ENCODE measurements at regions not wholly inside any gene's neighbourhood (a gene's known extent, or its start where the extent isn't known, plus 50 kb on each side); places are given as distances from the start of the nearest gene placed in this dataset.
"Not testable (repeated sequence)": the region's sequence is repeated elsewhere in the genome, so short reads cannot be mapped to it uniquely, and the experiment has no call there.

DNA sequence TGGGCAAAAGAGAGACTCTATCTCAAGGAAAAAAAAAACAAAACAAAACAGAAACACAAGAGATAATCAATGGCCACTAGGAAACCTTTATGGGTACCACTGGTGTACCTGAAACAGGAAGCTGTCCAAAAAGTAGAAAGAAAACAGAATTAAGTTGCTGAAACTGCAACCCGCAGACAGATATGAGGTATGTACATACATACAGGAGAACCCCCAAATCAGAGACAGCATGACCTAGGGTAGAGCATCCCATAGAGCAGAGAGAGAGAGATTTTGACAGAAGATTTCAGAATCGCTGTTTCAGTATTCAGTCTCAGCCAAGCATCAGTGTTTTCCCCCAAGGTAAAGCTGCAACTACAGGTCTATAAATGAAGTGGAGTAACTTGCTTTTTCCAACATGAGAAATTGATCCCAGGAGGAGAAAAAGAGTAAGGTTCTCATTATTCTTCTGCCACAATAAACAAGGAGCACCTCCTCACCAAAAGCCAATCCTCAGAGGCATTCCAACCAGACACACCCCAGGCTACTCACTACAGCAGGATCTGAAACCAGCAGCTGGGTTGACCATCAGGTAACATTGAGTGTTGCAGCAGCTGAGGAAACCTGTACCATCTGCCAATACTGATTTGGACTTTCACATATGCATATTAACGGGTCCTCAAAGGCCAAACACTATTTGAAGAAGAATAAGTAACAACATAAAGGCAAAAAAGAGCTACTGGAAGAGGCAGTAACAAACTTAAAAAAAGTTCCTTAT lies 630.0 kb downstream of the TAF11L14 start:
- Histone ChIP-seq H3K9ac (ENCODE audit: low read depth in 1 of 2, low read length in 2 of 2) (no peak overlapping the region), H3K4me1 (ENCODE audit: control insufficient read depth in 2 of 2, insufficient read depth in 2 of 2, low read length in 2 of 2) (no peaks in the 10 kb centered on the region), H3K4me3 (ENCODE audit: low read length in 2 of 2) (no peak overlapping the region), H3K9me3 (ENCODE audit: control insufficient read depth in 2 of 2, low read length in 2 of 2) (no peaks in the 10 kb centered on the region), H3K36me3 (ENCODE audit: control insufficient read depth in 2 of 2, insufficient read depth in 2 of 2, low read length in 2 of 2) (no peaks in the 10 kb centered on the region), H3K27ac (ENCODE audit: low read depth in 2 of 2, low read length in 2 of 2) (no peak overlapping the region), H3K27me3 (ENCODE audit: control insufficient read depth in 2 of 2, insufficient read depth in 2 of 2, low read length in 2 of 2) (no peaks in the 10 kb centered on the region)

DNA sequence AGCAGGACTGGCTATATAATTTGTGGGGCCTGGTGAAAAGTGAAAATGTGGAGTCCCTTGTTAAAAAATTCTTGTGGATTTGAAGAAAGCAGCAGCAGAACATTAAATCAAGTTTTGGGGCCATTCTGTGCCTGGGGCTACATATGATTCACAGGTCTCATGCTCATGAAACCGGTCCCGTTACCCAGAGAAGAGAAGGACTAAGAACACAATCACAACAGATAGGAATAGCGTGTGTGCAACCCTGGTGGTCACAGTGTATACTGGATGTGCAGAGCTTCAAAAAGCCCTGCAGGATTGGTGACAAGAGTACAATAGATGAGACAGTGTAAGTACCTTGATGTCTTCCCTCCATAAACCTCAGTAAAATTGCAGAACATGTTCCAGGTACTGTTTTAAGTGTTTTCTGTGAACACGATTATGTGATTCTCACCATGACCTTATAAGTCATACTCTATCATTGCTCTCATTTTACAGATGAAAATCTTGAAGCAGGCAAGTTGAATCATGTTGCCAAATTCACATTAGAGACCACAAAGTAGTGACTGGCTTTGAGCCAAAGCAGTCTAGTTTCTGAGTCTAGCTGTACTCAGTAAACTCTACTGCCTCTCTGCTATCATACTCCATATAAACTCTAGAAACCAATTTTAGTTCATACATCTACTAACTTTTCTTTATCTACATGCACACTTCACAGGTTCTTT lies 636.5 kb downstream of the TAF11L14 start:
- no peak overlapping the region for H3K9ac ChIP-seq (ENCODE audit: low read depth in 1 of 2, low read length in 2 of 2)
- no peaks in the 10 kb centered on the region for H3K9me3 ChIP-seq (ENCODE audit: control insufficient read depth in 2 of 2, low read length in 2 of 2)
- H3K4me3 ChIP-seq (ENCODE audit: low read length in 2 of 2): no peak overlapping the region

DNA sequence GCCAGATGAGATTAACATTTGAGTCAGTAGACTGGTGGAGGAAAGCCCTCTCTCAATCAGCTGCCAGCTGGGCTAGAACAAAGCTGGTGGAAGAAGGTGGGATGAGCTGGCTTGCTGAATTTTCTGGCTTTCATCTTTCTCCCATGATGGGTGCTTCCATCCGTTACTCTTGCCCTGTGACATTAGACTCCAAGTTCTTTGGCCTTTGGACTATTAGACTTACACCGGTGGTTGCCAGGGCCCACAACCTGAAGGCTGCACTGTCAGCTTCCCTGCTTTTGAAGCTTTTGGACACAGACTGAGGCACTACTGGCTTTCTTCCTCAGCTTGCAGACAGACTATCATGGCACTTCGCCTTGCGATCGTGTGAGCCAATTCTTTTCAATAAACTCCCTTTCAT lies 642.7 kb downstream of the TAF11L14 start:
- no peaks in the 10 kb centered on the region for H3K4me1 ChIP-seq (ENCODE audit: control insufficient read depth in 2 of 2, insufficient read depth in 2 of 2, low read length in 2 of 2)
- no peak overlapping the region for H3K4me3 ChIP-seq (ENCODE audit: low read length in 2 of 2)
- no peaks in the 10 kb centered on the region for H3K27me3 ChIP-seq (ENCODE audit: control insufficient read depth in 2 of 2, insufficient read depth in 2 of 2, low read length in 2 of 2)
- H3K9ac ChIP-seq (ENCODE audit: low read depth in 1 of 2, low read length in 2 of 2): no peak overlapping the region
- H3K36me3 ChIP-seq (ENCODE audit: control insufficient read depth in 2 of 2, insufficient read depth in 2 of 2, low read length in 2 of 2): no peaks in the 10 kb centered on the region
- H3K9me3 ChIP-seq (ENCODE audit: control insufficient read depth in 2 of 2, low read length in 2 of 2): no peaks in the 10 kb centered on the region
- H3K27ac ChIP-seq (ENCODE audit: low read depth in 2 of 2, low read length in 2 of 2): no peak overlapping the region

More for the DNA sequence above, 636.5 kb downstream of the TAF11L14 start:
- H3K27ac ChIP-seq (ENCODE audit: low read depth in 2 of 2, low read length in 2 of 2): no peak overlapping the region
- H3K27me3 ChIP-seq (ENCODE audit: control insufficient read depth in 2 of 2, insufficient read depth in 2 of 2, low read length in 2 of 2): no peaks in the 10 kb centered on the region
- no peaks in the 10 kb centered on the region for H3K36me3 ChIP-seq (ENCODE audit: control insufficient read depth in 2 of 2, insufficient read depth in 2 of 2, low read length in 2 of 2)
- no peaks in the 10 kb centered on the region for H3K4me1 ChIP-seq (ENCODE audit: control insufficient read depth in 2 of 2, insufficient read depth in 2 of 2, low read length in 2 of 2)

DNA sequence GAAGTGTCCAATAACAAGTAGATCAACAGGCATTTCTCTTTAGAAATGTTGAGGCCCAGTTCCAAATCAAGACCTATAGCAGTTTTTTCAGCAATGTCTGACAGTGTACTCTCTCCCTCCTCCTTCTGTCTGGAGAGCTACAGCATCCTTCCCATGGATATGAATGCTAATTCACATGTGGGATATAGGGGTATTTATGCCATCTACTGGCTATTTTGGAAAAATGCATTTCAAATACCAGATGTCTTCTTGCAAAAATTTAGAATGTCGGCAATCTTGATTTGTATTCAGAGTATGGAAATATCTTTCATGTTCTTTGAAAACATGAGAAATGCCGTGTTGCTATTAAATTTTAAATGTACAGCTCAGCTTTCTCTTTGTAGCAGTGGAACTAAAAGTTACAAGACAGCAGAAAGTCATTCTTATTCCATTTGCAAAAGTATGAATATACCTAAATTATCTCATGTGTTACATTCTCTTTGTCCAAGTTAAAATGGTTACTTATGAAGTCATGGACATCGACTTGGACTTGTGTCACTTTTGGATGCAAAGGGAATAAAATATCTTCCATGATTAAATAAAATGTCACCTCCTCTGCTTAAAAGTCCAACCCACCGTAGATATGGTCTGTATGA lies 647.8 kb downstream of the TAF11L14 start:
- H3K9ac ChIP-seq (ENCODE audit: low read depth in 1 of 2, low read length in 2 of 2): no peak overlapping the region
- H3K27ac ChIP-seq (ENCODE audit: low read depth in 2 of 2, low read length in 2 of 2): no peak overlapping the region
- no peaks in the 10 kb centered on the region for H3K9me3 ChIP-seq (ENCODE audit: control insufficient read depth in 2 of 2, low read length in 2 of 2)
- H3K4me3 ChIP-seq (ENCODE audit: low read length in 2 of 2): no peak overlapping the region
- H3K4me1 ChIP-seq (ENCODE audit: control insufficient read depth in 2 of 2, insufficient read depth in 2 of 2, low read length in 2 of 2): no peaks in the 10 kb centered on the region
- H3K36me3 ChIP-seq (ENCODE audit: control insufficient read depth in 2 of 2, insufficient read depth in 2 of 2, low read length in 2 of 2): no peaks in the 10 kb centered on the region
- H3K27me3 ChIP-seq (ENCODE audit: control insufficient read depth in 2 of 2, insufficient read depth in 2 of 2, low read length in 2 of 2): no peaks in the 10 kb centered on the region

DNA sequence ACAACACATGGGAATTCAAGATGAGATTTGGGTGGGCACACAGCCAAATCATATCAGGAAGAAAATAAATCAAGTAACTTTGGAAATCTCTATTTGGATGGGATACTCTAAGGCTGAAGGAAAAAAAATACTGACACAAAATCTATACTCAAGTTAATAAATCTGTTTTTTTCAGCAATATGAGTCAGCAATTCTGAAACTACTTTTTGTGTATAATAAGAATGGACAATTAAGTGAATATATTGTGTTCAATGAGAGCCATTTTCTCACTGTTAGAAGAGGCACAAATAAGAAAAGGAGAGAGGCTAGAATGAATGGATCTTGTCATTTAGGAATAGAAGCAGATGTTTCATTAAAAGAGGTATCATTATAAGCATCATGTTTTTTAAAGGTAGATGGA lies 651.0 kb downstream of the TAF11L14 start:
- Histone ChIP-seq H3K4me1 (ENCODE audit: control insufficient read depth in 2 of 2, insufficient read depth in 2 of 2, low read length in 2 of 2) (no peaks in the 10 kb centered on the region), H3K4me3 (ENCODE audit: low read length in 2 of 2) (no peak overlapping the region), H3K27me3 (ENCODE audit: control insufficient read depth in 2 of 2, insufficient read depth in 2 of 2, low read length in 2 of 2) (no peaks in the 10 kb centered on the region), H3K9ac (ENCODE audit: low read depth in 1 of 2, low read length in 2 of 2) (no peak overlapping the region), H3K9me3 (ENCODE audit: control insufficient read depth in 2 of 2, low read length in 2 of 2) (no peaks in the 10 kb centered on the region), H3K36me3 (ENCODE audit: control insufficient read depth in 2 of 2, insufficient read depth in 2 of 2, low read length in 2 of 2) (no peaks in the 10 kb centered on the region), H3K27ac (ENCODE audit: low read depth in 2 of 2, low read length in 2 of 2) (no peak overlapping the region)

DNA sequence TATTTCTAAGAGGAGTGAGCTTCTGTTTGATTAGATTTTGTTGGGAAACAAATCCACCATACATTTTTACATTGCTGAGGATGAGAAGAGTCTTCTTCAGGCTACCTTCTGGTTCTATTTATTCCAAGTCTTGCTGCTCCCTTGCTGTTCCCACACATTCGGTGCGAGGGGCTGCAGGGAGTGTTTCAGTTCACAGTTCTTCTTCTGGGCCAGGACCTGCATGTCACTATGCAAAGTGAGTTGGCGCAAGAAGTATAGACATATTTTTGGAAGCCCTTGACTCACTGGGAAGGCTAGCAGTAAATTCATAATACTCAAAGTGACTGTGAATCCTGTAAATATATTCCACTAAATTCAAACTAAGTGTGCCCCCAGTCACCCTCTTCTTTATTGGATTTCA lies 657.9 kb downstream of the TAF11L14 start:
- Histone ChIP-seq H3K4me3 (ENCODE audit: low read length in 2 of 2) (no peak overlapping the region), H3K36me3 (ENCODE audit: control insufficient read depth in 2 of 2, insufficient read depth in 2 of 2, low read length in 2 of 2) (no peaks in the 10 kb centered on the region), H3K27ac (ENCODE audit: low read depth in 2 of 2, low read length in 2 of 2) (no peak overlapping the region), H3K27me3 (ENCODE audit: control insufficient read depth in 2 of 2, insufficient read depth in 2 of 2, low read length in 2 of 2) (no peaks in the 10 kb centered on the region), H3K4me1 (ENCODE audit: control insufficient read depth in 2 of 2, insufficient read depth in 2 of 2, low read length in 2 of 2) (no peaks in the 10 kb centered on the region), H3K9me3 (ENCODE audit: control insufficient read depth in 2 of 2, low read length in 2 of 2) (no peaks in the 10 kb centered on the region), H3K9ac (ENCODE audit: low read depth in 1 of 2, low read length in 2 of 2) (no peak overlapping the region)

DNA sequence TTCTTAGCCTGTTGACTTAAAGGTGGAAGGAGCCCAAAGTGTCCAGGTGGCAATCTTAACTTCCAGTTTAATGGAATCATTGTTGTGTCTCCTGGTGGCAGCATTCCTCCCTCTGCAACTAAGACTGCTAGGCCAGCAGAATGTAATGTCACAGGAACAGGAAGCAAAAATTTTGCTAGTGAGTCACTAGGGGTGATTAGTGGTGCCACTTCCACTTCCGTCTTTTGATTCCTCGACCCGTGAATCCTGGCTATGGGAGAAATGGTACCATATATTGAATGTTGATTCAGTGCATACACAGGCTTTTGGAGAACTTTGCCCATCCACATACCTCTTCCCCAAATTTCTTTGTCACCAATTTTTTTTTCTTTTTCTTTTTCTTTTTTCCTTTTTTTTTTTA lies 661.4 kb downstream of the TAF11L14 start:
- H3K36me3 ChIP-seq (ENCODE audit: control insufficient read depth in 2 of 2, insufficient read depth in 2 of 2, low read length in 2 of 2); H3K27me3 ChIP-seq (ENCODE audit: control insufficient read depth in 2 of 2, insufficient read depth in 2 of 2, low read length in 2 of 2); H3K4me3 ChIP-seq (ENCODE audit: low read length in 2 of 2); H3K9ac ChIP-seq (ENCODE audit: low read depth in 1 of 2, low read length in 2 of 2); H3K4me1 ChIP-seq (ENCODE audit: control insufficient read depth in 2 of 2, insufficient read depth in 2 of 2, low read length in 2 of 2); H3K9me3 ChIP-seq (ENCODE audit: control insufficient read depth in 2 of 2, low read length in 2 of 2); H3K27ac ChIP-seq (ENCODE audit: low read depth in 2 of 2, low read length in 2 of 2): not testable (repeated sequence)

DNA sequence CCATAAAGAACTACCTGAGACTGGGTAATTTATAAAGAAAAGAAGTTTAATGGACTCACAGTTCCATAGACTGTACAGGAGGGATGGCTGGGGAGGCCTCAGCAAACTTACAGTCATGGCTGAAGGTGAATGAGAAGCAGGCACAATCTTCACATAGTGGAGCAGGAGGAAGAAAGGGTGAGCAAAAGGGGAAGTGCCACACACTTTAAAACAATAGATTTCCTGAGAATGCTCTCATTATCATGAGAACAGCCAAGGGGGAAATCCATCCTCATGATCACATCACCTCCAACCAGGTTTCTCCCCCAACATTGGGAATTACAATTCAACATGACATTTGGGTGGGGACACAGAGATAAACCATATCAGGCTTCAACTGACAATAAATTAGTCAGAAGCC lies 664.9 kb downstream of the TAF11L14 start:
- H3K36me3 ChIP-seq (ENCODE audit: control insufficient read depth in 2 of 2, insufficient read depth in 2 of 2, low read length in 2 of 2): no peaks in the 10 kb centered on the region
- H3K4me3 ChIP-seq (ENCODE audit: low read length in 2 of 2): no peak overlapping the region
- H3K27ac ChIP-seq (ENCODE audit: low read depth in 2 of 2, low read length in 2 of 2): no peak overlapping the region
- H3K27me3 ChIP-seq (ENCODE audit: control insufficient read depth in 2 of 2, insufficient read depth in 2 of 2, low read length in 2 of 2): no peaks in the 10 kb centered on the region
- no peaks in the 10 kb centered on the region for H3K9me3 ChIP-seq (ENCODE audit: control insufficient read depth in 2 of 2, low read length in 2 of 2)
- no peaks in the 10 kb centered on the region for H3K4me1 ChIP-seq (ENCODE audit: control insufficient read depth in 2 of 2, insufficient read depth in 2 of 2, low read length in 2 of 2)
- no peak overlapping the region for H3K9ac ChIP-seq (ENCODE audit: low read depth in 1 of 2, low read length in 2 of 2)

DNA sequence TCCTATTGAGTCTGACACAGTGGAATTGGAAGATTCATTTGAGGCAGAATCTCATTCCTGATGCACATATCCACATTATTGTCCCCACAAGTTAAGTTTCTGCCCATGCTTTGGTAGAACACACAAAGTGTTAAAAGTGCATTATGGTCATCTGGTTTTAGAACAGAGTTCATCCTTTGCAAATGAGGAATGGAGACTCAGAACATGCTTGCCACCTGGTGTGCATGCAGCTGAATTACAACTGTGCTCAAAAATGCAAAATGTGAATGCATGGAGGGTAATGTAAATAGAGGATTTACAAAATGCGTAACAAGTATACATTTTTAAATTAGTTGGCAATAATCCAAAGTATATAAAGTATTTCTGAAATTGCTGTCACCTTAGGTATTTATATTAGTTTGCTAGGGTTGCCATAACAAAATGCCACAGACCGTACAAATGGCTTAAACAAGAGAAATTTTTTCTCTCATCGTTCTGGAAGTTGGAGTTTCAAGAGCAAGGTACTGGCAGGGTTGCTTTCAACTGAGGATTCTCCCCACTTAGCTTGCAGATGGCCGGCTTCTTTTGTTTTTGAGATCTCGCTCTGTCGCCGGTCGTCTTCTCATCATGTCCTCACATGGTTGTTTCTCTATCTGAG lies 671.1 kb downstream of the TAF11L14 start:
- H3K9ac ChIP-seq (ENCODE audit: low read depth in 1 of 2, low read length in 2 of 2): no peak overlapping the region
- H3K36me3 ChIP-seq (ENCODE audit: control insufficient read depth in 2 of 2, insufficient read depth in 2 of 2, low read length in 2 of 2): no peaks in the 10 kb centered on the region
- H3K9me3 ChIP-seq (ENCODE audit: control insufficient read depth in 2 of 2, low read length in 2 of 2): no peaks in the 10 kb centered on the region
- no peak overlapping the region for H3K4me3 ChIP-seq (ENCODE audit: low read length in 2 of 2)
- H3K27ac ChIP-seq (ENCODE audit: low read depth in 2 of 2, low read length in 2 of 2): no peak overlapping the region
- H3K4me1 ChIP-seq (ENCODE audit: control insufficient read depth in 2 of 2, insufficient read depth in 2 of 2, low read length in 2 of 2): no peaks in the 10 kb centered on the region
- no peaks in the 10 kb centered on the region for H3K27me3 ChIP-seq (ENCODE audit: control insufficient read depth in 2 of 2, insufficient read depth in 2 of 2, low read length in 2 of 2)

DNA sequence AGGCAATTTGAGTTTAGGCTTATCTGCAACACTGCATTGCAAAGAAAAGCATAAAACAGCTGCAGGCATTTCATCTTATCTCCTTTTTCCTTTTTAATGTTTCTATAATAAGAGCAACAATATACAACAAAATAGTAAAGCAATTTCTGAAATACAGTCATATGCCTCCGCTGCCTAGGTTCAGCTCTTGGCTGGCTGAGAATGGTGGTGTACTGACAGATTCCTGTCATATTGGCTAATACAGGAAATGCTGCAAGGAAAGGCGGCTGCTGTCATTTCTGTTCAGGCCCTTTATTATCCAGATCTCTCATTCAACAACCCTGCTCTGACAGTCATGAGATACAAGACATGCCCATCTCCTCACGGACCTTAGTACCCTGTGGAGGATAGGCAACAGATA lies 677.0 kb downstream of the TAF11L14 start:
- Histone ChIP-seq H3K9me3 (ENCODE audit: control insufficient read depth in 2 of 2, low read length in 2 of 2) (no peaks in the 10 kb centered on the region), H3K27ac (ENCODE audit: low read depth in 2 of 2, low read length in 2 of 2) (no peak overlapping the region), H3K4me1 (ENCODE audit: control insufficient read depth in 2 of 2, insufficient read depth in 2 of 2, low read length in 2 of 2) (no peaks in the 10 kb centered on the region), H3K9ac (ENCODE audit: low read depth in 1 of 2, low read length in 2 of 2) (no peak overlapping the region), H3K4me3 (ENCODE audit: low read length in 2 of 2) (no peak overlapping the region), H3K36me3 (ENCODE audit: control insufficient read depth in 2 of 2, insufficient read depth in 2 of 2, low read length in 2 of 2) (no peaks in the 10 kb centered on the region), H3K27me3 (ENCODE audit: control insufficient read depth in 2 of 2, insufficient read depth in 2 of 2, low read length in 2 of 2) (no peaks in the 10 kb centered on the region)
